OCI-M2 (cell line): ENCODE measurements at regions not wholly inside any gene's neighbourhood (a gene's known extent, or its start where the extent isn't known, plus 50 kb on each side); places are given as distances from the start of the nearest gene placed in this dataset.
"Not testable (repeated sequence)": the region's sequence is repeated elsewhere in the genome, so short reads cannot be mapped to it uniquely, and the experiment has no call there.

Experiments
- DNase-seq: peaks from one replicate; lab custom pipeline; 2025; ENCODE audit not compliant: unreplicated experiment; lab: John Stamatoyannopoulos, UW

- DNase-seq = no peak
Observed at GRCh38 chr18:70640336-70640887, 351.6 kb downstream of the SOCS6 start.

- no peak for DNase-seq
Observed at GRCh38 chr18:70636991-70637390, 348.1 kb downstream of the SOCS6 start.

GRCh38 chr18:70634576-70635147 lies 345.8 kb downstream of the SOCS6 start:
- no peak for DNase-seq

- DNase-seq = no peak
Observed at GRCh38 chr18:70627182-70627802, 338.4 kb downstream of the SOCS6 start.

- no peak for DNase-seq
Observed at GRCh38 chr18:70622622-70623419, 334.0 kb downstream of the SOCS6 start.

- DNase-seq = peak; percentile 39
Observed at GRCh38 chr18:70621710-70622109, 332.9 kb downstream of the SOCS6 start.

GRCh38 chr18:70620837-70621612 lies 332.2 kb downstream of the SOCS6 start:
- no peak for DNase-seq

GRCh38 chr18:70617020-70617763 lies 328.3 kb downstream of the SOCS6 start:
- DNase-seq = no peak

- no peak for DNase-seq
Observed at GRCh38 chr18:70600225-70600925, 311.5 kb downstream of the SOCS6 start.

- DNase-seq = no peak
Observed at GRCh38 chr18:70598406-70598805, 309.6 kb downstream of the SOCS6 start.

- no peak for DNase-seq
Observed at GRCh38 chr18:70582981-70583380, 294.1 kb downstream of the SOCS6 start.

- no peak for DNase-seq
Observed at GRCh38 chr18:70578480-70578879, 289.6 kb downstream of the SOCS6 start.

GRCh38 chr18:70577023-70577420 lies 288.2 kb downstream of the SOCS6 start:
- DNase-seq = no peak

- DNase-seq = no peak
Observed at GRCh38 chr18:70576276-70577022, 287.6 kb downstream of the SOCS6 start.

GRCh38 chr18:70574951-70575350 lies 286.1 kb downstream of the SOCS6 start:
- not testable (repeated sequence) for DNase-seq

- not testable (repeated sequence) for DNase-seq
Observed at GRCh38 chr18:70569647-70570046, 280.8 kb downstream of the SOCS6 start.

GRCh38 chr18:70559446-70559845 lies 270.6 kb downstream of the SOCS6 start:
- DNase-seq = no peak

GRCh38 chr18:70558371-70558770 lies 269.5 kb downstream of the SOCS6 start:
- DNase-seq = no peak

GRCh38 chr18:70554854-70555445 lies 266.1 kb downstream of the SOCS6 start:
- DNase-seq = no peak
